ENCODE measurements at regions not wholly inside any gene's neighbourhood (a gene's known extent, or its start where the extent isn't known, plus 50 kb on each side); places are given as distances from the start of the nearest gene placed in this dataset.

DNA sequence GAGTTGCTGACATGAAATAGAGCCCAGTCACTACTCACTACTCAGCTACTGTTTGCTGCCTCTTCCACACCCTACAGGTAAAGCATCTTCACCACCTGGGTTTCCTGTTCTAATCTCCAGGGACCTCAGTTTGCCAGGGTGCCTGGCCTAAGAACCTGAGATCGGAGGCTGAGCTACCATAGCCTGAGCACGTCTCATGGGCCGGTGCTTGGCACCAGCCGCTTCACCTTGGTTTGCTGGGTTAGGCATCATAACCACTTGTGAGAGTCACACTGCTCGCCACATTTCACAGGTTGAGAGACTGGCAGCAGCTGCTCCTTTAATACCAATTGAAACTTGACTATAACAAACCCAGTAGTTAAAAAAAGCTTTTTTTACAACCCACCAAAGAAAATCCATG lies 75.1 kb downstream of the EMX2 start:
- ChIA-PET CTCF (interaction anchor here (0.5 kb wide), 1 partner anchor 115 kb away, joined by 3 read pairs; no protein-coding TSS in a partner anchor), POLR2A (no interaction called here)
- H3K9me3 ChIP-seq = no peaks in the 10 kb centered on the region
- H3K27me3 ChIP-seq (ENCODE audit: insufficient read depth) = no peaks in the 10 kb centered on the region
- no peak for DNase-seq
- H3K4me1 ChIP-seq (ENCODE audit: control insufficient read depth in 1 of 2, insufficient read depth in 2 of 2, low read depth in 1 of 2, low read length in 1 of 2) = no peaks in the 10 kb centered on the region
- H3K9me2 ChIP-seq = no peaks in the 10 kb centered on the region
- no peaks in the 10 kb centered on the region for H4K20me1 ChIP-seq (ENCODE audit: insufficient read depth)
- H3K36me3 ChIP-seq (replicated peaks in 1 of 2; ENCODE audit: control insufficient read depth in 1 of 2, insufficient read depth in 2 of 2, low read length in 1 of 2) = no peaks in the 10 kb centered on the region
- no peaks in the 10 kb centered on the region for H3F3A ChIP-seq (replicated peaks; ENCODE audit: insufficient read depth)
- H2AFZ ChIP-seq (ENCODE audit: low read depth) = no peak overlapping the region
- no peak overlapping the region for H3K4me3 ChIP-seq (ENCODE audit: low read depth in 2 of 2, low read length in 1 of 2)
- no peak overlapping the region for H3K27ac ChIP-seq (ENCODE audit: low read depth in 2 of 2, low read length in 1 of 2)
- TF ChIP-seq EP300 (IDR thresholded peaks at IDR 0.05; ENCODE audit: borderline replicate concordance in 1 of 2, low read depth in 1 of 2, low read length in 1 of 2) (no peak), GABPA (IDR thresholded peaks at IDR 0.05; ENCODE audit: low read depth) (no peak)
- TF ChIP-seq, protein P1, sequence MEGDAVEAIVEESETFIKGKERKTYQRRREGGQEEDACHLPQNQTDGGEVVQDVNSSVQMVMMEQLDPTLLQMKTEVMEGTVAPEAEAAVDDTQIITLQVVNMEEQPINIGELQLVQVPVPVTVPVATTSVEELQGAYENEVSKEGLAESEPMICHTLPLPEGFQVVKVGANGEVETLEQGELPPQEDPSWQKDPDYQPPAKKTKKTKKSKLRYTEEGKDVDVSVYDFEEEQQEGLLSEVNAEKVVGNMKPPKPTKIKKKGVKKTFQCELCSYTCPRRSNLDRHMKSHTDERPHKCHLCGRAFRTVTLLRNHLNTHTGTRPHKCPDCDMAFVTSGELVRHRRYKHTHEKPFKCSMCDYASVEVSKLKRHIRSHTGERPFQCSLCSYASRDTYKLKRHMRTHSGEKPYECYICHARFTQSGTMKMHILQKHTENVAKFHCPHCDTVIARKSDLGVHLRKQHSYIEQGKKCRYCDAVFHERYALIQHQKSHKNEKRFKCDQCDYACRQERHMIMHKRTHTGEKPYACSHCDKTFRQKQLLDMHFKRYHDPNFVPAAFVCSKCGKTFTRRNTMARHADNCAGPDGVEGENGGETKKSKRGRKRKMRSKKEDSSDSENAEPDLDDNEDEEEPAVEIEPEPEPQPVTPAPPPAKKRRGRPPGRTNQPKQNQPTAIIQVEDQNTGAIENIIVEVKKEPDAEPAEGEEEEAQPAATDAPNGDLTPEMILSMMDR (IDR thresholded peaks at IDR 0.05) = no peak
- TF ChIP-seq, protein P2, sequence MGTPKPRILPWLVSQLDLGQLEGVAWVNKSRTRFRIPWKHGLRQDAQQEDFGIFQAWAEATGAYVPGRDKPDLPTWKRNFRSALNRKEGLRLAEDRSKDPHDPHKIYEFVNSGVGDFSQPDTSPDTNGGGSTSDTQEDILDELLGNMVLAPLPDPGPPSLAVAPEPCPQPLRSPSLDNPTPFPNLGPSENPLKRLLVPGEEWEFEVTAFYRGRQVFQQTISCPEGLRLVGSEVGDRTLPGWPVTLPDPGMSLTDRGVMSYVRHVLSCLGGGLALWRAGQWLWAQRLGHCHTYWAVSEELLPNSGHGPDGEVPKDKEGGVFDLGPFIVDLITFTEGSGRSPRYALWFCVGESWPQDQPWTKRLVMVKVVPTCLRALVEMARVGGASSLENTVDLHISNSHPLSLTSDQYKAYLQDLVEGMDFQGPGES (IDR thresholded peaks at IDR 0.05; ENCODE audit: low read depth, low read length) = no peak
- H3K9ac ChIP-seq = no peak overlapping the region
- WGBS (ENCODE audit: low lambda C conversion rate) = 55% methylated on average over 5 of the region's 5 CpGs
- H3K4me2 ChIP-seq = no peak overlapping the region
- no peaks in the 10 kb centered on the region for H3K79me2 ChIP-seq (ENCODE audit: insufficient read depth)

DNA sequence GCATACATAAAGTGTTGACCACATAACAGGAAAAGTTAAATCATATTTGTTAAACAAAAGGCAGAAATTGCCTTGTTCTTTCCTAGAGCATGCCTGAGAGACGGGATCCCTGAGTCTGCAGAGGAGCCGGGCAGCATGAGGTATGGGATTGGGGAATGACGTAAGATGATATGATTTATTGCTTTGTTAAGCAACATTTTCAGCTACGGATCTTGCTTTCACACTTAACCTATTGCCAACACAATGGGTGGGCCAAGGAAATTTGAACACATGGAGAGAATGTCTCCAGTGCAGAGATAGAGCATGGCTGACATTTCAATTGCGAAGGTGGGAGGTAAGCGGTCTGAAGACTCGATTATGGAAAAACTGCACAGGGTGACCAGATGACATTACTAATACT lies 76.7 kb downstream of the EMX2 start:
- Histone ChIP-seq H3K4me1 (ENCODE audit: control insufficient read depth in 1 of 2, insufficient read depth in 2 of 2, low read depth in 1 of 2, low read length in 1 of 2) (no peaks in the 10 kb centered on the region), H3K9me2 (no peaks in the 10 kb centered on the region), H3K9me3 (no peaks in the 10 kb centered on the region), H3K4me2 (no peak overlapping the region), H3K36me3 (replicated peaks in 1 of 2; ENCODE audit: control insufficient read depth in 1 of 2, insufficient read depth in 2 of 2, low read length in 1 of 2) (no peaks in the 10 kb centered on the region), H3F3A (replicated peaks; ENCODE audit: insufficient read depth) (no peaks in the 10 kb centered on the region), H3K9ac (no peak overlapping the region), H3K27me3 (ENCODE audit: insufficient read depth) (no peaks in the 10 kb centered on the region), H3K27ac (ENCODE audit: low read depth in 2 of 2, low read length in 1 of 2) (no peak overlapping the region), H3K4me3 (ENCODE audit: low read depth in 2 of 2, low read length in 1 of 2) (no peak overlapping the region), H2AFZ (ENCODE audit: low read depth) (no peak overlapping the region), H4K20me1 (ENCODE audit: insufficient read depth) (no peaks in the 10 kb centered on the region), H3K79me2 (ENCODE audit: insufficient read depth) (no peaks in the 10 kb centered on the region)
- POLR2A ChIA-PET = no interaction called here
- DNase-seq = no peak
- 59% methylated on average over 7 of the region's 7 CpGs for WGBS (ENCODE audit: low lambda C conversion rate)
- CTCF ChIA-PET = interaction anchor here (0.9 kb wide), 1 partner anchor 31 kb away, joined by 3 read pairs; no protein-coding TSS in a partner anchor
- TF ChIP-seq, protein P3, sequence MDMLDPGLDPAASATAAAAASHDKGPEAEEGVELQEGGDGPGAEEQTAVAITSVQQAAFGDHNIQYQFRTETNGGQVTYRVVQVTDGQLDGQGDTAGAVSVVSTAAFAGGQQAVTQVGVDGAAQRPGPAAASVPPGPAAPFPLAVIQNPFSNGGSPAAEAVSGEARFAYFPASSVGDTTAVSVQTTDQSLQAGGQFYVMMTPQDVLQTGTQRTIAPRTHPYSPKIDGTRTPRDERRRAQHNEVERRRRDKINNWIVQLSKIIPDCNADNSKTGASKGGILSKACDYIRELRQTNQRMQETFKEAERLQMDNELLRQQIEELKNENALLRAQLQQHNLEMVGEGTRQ (IDR thresholded peaks at IDR 0.05; ENCODE audit: borderline replicate concordance, low read depth, low read length) = no peak
- no peak for TF ChIP-seq RFX5 (IDR thresholded peaks at IDR 0.05; ENCODE audit: low read length)
- TF ChIP-seq TEAD4 (IDR thresholded peaks at IDR 0.05; ENCODE audit: borderline replicate concordance, insufficient read depth) = no peak
- TF ChIP-seq, protein P2 (IDR thresholded peaks at IDR 0.05; ENCODE audit: low read depth, low read length) = no peak
- TF ChIP-seq RXRA (IDR thresholded peaks at IDR 0.05; ENCODE audit: borderline replicate concordance, low read depth) = no peak
- TF ChIP-seq, protein P4, sequence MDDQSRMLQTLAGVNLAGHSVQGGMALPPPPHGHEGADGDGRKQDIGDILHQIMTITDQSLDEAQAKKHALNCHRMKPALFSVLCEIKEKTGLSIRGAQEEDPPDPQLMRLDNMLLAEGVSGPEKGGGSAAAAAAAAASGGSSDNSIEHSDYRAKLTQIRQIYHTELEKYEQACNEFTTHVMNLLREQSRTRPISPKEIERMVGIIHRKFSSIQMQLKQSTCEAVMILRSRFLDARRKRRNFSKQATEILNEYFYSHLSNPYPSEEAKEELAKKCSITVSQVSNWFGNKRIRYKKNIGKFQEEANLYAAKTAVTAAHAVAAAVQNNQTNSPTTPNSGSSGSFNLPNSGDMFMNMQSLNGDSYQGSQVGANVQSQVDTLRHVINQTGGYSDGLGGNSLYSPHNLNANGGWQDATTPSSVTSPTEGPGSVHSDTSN (IDR thresholded peaks at IDR 0.05) = no peak
- no peak for TF ChIP-seq FOXJ3 (CRISPR knock-in tag; IDR thresholded peaks at IDR 0.05)
- TF ChIP-seq EP300 (IDR thresholded peaks at IDR 0.05; ENCODE audit: borderline replicate concordance in 1 of 2, low read depth in 1 of 2, low read length in 1 of 2) = no peak
- no peak for TF ChIP-seq YY1 (IDR thresholded peaks at IDR 0.05; ENCODE audit: low read depth)
- no peak for TF ChIP-seq GATA2 (CRISPR knock-in tag; IDR thresholded peaks at IDR 0.05)
- TF ChIP-seq ELF1 (IDR thresholded peaks at IDR 0.05) = no peak
- no peak for TF ChIP-seq GABPA (IDR thresholded peaks at IDR 0.05; ENCODE audit: low read depth)
- no peak for TF ChIP-seq EZH2phosphoT487 (IDR thresholded peaks at IDR 0.05; ENCODE audit: borderline replicate concordance, low read depth)

Data from SK-N-SH (cell line).